ENCODE measurements at regions not wholly inside any gene's neighbourhood (a gene's known extent, or its start where the extent isn't known, plus 50 kb on each side); places are given as distances from the start of the nearest gene placed in this dataset.
"Not testable (repeated sequence)": the region's sequence is repeated elsewhere in the genome, so short reads cannot be mapped to it uniquely, and the experiment has no call there.

GRCh38 chr7:82624337-82624736 lies 180.8 kb upstream of the CACNA2D1 start:
- no peak for DNase-seq

GRCh38 chr7:82623812-82624211 lies 180.2 kb upstream of the CACNA2D1 start:
- no peak for DNase-seq

DNA sequence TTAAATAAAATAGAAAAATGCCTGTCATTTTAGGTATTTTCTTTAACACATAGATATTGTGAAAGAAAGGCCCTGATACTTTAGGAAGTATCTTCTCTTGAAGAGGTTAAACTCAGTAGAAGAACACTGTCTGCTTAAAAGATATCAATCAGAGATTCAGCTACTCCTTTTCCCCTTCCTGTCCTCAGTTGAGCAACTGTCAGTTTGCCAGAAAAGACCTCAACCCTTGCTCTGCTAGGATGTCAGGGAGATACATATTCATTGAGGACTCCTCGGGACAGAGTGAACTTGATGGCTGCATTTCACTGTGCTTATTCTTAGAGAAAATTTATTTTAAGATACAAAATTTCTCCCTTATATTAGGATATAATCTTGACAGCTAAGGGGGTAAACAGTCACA lies 173.6 kb upstream of the CACNA2D1 start:
- DNase-seq: no peak

- no peak for DNase-seq
Measured at GRCh38 chr7:82616059-82616728, 172.6 kb upstream of the CACNA2D1 start.

DNA sequence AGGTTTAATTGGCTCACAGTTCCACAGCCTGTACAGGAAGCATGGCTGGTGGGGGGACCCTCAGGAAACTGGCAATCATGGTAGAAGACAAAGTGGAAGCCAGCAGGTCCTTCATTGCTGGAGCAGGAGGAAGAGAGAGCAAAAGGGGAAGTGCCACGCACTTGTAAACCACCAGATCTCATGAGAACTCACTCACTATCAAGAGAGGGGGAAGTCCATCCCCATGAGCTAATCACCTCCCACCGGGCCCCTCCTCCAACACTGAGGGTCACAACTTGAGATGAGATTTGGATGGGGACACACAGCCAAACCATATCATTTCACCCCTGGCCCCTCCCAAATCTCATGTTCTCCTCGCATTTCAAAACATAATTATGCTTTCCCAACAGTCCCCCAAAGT lies 171.9 kb upstream of the CACNA2D1 start:
- DNase-seq: no peak

- no peak for DNase-seq
Measured at GRCh38 chr7:82609746-82610145, 166.2 kb upstream of the CACNA2D1 start.

GRCh38 chr7:82605247-82605864 lies 161.8 kb upstream of the CACNA2D1 start:
- DNase-seq: peak; percentile 74

DNA sequence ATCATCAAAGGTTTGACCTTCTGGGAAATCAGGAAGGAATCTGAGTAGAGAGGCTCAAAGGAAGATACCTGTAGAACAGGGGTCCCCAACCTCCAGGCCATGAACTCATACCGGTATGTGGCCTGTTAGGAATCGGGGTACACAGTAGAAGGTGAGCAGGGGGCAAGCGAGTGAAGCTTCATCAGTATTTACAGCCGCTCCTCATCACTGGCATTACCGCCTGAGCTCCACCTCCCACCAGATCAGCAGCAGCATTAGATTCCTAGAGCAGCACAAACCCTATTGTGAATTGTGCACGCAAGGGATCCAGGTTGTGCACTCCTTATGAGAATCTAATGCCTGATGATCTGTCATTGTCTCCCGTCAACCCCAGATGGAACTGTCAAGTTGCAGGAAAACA lies 158.5 kb upstream of the CACNA2D1 start:
- DNase-seq: no peak

DNA sequence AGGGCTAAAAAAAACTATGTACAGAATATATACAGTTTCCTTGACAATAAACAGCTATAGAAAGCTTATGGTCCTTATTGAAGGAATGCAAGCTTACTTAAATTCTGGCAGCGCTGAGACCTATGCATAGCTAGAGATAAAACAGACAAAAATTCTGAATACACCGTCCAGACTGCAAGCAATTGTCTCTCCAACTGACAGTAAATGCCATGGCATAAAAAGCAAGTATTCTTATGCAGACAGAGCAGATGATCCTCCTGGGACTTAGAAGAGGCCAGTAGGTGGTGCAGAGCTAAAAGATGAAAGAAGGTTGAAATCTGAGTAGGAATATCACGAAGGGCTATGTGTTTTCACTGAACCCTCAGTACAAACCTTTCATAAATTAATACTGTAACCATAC lies 157.0 kb upstream of the CACNA2D1 start:
- peak; percentile 40 for DNase-seq

DNA sequence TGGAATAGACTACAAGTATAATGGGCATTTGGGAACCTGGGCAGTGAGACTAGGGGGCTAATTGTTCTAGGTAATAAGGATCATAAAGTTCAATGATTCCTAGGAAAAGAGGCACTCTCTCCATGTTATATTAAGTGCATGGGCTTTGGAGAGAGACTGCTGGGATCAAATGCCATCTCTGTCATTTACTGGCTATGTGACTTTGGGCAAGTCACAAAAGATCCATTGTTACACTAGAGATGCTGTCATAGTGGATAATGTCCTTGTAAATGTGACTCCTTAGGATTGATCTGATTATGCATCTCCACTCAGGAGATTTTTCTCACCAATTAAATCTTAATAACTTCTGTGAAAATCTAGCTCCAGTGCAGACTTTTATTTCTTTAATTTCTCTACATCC lies 156.3 kb upstream of the CACNA2D1 start:
- DNase-seq: no peak

GRCh38 chr7:82598958-82599357 lies 155.4 kb upstream of the CACNA2D1 start:
- DNase-seq: no peak

DNA sequence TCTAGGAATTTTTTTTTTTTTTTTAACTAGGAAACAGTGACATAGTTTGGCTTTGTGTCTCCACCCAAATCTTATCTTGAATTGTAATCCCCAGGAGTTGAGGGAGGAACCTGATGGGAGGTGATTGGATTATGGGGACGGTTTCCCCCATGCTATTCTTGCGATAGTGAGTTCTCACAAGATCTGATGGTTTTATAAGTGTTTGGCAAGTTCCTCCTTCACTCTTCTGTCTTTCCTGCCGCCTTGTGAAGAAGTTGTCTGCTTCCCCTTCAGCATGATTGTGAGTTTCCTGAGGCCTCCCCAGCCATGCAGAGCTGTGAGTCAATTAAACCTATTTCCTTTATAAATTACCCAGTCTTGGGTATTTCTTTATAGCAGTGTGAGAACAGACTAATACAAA lies 152.2 kb upstream of the CACNA2D1 start:
- DNase-seq: not testable (repeated sequence)

DNA sequence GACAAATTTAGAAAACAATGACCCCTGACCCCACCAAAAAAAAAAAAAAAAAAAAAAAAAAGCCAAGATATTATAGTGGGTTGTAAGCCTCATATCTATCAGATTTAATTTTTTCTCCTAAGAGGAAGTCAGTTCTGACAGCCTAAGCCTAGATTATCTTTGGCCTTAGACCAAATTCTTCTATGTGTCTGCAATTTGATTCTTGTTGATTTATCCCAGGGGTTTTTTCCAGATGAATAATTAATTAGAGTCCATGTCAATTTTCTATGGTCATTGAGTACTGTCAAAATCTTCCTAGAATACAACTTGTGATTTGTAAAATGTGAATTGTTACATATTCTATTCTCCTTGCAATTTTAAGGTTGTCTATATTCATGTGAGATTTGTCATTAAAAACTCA lies 151.6 kb upstream of the CACNA2D1 start:
- DNase-seq: no peak

- DNase-seq: peak; percentile 81
Measured at GRCh38 chr7:82594665-82595064, 151.1 kb upstream of the CACNA2D1 start.

- peak; percentile 86 for DNase-seq
Measured at GRCh38 chr7:82593780-82594179, 150.2 kb upstream of the CACNA2D1 start.

GRCh38 chr7:82592416-82592815 lies 148.8 kb upstream of the CACNA2D1 start:
- no peak for DNase-seq

GRCh38 chr7:82579047-82579446 lies 135.5 kb upstream of the CACNA2D1 start:
- no peak for DNase-seq

GRCh38 chr7:82578430-82578829 lies 134.9 kb upstream of the CACNA2D1 start:
- DNase-seq: peak; percentile 48

DNA sequence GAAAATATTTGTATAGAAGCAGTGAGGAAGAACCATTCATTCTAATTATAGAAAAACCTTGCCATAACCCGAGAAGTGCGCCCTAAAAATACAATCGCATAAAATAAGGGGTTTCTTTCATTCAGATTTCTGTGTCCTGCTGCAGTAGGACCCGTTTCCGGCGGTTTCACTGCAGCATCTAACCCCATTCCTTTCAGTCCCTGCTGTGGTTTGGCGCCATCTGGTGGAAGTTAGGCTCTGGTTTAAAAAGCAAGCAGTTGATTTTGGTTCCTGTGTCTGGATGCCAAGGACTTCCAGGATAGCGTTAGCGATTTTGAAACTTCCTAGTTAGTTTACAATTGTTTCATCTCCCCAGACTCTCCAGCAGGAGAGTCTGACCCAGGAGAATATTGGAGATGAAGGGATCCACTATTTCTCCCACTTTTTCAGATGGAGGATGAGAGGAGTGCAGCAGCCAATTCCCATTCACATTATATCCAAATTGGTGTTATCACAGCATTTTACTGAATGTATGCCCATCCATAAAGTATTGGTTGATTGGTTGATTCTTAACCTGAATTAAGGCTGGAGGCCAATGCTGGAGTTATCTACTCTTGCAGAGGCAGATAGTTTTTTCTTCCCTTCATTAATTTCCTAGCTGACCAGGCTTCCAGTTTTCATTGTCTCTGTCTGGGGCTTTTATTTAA lies 128.8 kb upstream of the CACNA2D1 start:
- peak; percentile 96 for DNase-seq

DNA sequence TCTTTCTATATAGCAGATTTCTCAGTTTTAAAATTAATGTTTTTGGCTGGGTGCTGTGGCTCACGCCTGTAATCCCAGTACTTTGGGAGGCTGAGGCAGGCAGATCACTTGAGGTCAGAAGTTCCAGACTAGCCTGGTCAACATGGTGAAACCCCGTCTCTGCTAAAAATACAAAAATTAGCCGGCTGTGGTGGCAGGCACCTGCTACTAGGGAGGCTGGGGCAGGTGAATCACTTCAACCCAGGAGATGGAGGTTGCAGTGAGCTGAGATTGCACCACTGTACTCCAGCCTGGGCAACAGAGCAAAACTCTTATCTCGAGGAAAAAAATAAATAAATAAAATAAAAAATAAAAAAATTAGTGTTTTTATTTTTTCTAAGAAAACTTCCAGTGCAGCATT lies 127.5 kb upstream of the CACNA2D1 start:
- not testable (repeated sequence) for DNase-seq

DNA sequence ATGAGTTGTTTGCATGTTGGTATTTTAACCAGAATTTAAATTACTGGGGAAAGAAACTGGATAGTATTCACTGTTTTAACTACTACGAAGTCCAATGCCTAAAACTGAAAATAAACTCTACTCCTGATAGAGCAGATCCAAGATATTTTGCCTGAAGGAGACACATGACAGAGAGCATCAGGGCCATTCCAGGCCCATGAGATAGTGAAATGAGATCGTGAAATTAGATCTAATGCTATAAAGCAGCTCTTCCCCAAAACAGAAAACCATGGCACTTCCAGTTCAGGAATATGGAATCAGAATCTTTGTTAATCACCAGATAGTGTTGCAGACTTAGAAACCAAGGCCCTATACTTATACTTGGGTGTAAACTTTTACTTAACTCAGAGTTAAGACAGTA lies 124.3 kb upstream of the CACNA2D1 start:
- no peak for DNase-seq

DNA sequence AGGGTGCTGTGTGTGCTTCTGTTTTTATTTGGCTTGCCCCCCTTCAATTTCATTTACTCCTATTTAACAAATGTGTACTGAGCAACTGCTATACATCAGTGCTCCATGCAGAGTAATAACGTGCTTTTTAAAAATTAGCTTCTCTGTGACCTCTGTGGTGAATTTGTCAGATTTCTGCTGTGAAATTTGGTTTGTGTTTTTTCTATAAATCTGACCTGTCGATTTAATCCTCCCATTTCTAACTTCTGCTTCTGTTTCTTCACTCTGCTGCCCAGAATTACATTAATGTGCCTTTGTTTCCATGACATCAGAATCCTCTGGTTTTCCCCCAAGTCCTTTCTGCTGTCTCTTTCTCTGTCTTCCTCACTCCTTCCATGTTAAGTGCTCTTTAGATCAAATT lies 123.8 kb upstream of the CACNA2D1 start:
- DNase-seq: no peak

- DNase-seq: no peak
Measured at GRCh38 chr7:82566752-82567151, 123.2 kb upstream of the CACNA2D1 start.

DNA sequence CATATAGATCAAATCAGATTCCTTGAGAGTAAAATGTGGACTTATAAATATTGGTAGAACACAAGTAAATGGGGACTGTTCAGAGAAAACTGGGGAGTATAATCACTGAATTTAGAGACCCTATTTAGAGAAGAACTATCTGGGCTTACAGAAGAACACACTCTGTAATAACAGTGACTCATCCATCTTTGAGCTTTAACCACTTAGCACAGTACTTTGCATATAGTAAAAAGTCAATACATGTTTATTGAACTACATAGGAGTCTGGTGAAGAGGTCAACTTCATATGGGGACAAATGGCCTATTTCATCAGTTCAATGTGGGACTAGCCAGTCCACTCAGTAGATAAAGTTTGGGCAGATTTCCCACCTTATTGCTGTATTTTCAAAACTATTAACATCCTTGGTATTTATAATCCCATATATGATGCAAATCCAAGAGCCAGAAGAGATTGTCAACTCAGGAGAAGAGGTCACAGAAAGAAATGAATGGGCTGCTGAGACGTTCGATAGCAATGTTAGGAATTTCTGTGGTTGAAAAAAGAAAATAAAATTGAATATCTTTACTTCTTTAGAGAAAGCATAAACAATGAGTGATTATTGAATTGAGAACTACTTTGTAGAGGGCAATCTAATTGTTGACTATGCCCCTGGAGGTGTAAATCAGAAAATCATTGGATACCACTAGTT lies 119.3 kb upstream of the CACNA2D1 start:
- DNase-seq: peak; percentile 73
